ENCODE measurements at regions not wholly inside any gene's neighbourhood (a gene's known extent, or its start where the extent isn't known, plus 50 kb on each side); places are given as distances from the start of the nearest gene placed in this dataset.

DNA sequence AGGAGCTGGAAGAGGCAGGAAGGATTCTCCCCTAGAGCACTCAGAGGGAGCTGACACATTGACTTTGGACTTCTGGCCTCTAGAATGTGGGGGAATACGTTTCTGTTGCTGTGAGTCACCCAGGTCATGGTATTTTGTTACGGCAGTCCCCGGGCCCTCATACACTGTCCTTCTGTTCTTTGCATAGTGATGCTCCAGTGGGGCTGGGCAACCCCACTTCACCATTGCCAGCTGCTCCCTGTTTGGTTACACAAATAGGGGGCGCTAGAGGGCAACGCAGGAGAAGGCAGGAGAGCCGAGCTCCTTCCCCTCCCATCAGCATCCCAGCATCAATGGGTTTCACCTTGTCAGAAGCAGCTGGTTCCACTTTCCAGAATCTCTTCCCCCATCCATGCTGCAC, 257.7 kb upstream of the FOXF1 start:
- Mint-ChIP-seq H3K36me3 (ENCODE audit: low read depth) (no peaks in the 10 kb centered on the region), H3K4me1 (no peaks in the 10 kb centered on the region), H3K9me3 (peaks cover 8% of the 10 kb centered on the region), H3K27ac (no peak overlapping the region), H3K4me3 (no peak overlapping the region), H3K27me3 (ENCODE audit: insufficient read depth) (peaks cover 35% of the 10 kb centered on the region)
- peak; percentile 91 for DNase-seq
- TF ChIP-seq CTCF (conservative IDR thresholded peaks at IDR 0.05): peak; percentile 92
- peaks cover 19% of the 10 kb centered on the region for H3K27me3 ChIP-seq (ENCODE audit: control insufficient read depth, insufficient read depth, low read length, poor library complexity, severe bottlenecking)
- 29 to 38% methylated on average over 6 of the region's 6 CpGs for WGBS, 2 experiments (ENCODE audit: insufficient coverage in 1 of 2, insufficient read length in 1 of 2)
- no peaks in the 10 kb centered on the region for H3K9me3 ChIP-seq (ENCODE audit: control insufficient read depth, low read length)
- no peak overlapping the region for H3K9ac ChIP-seq (ENCODE audit: extremely low read depth, low read length, poor library complexity, severe bottlenecking)
- no peak overlapping the region for H3K27ac ChIP-seq (ENCODE audit: low read depth, low read length)
- no peaks in the 10 kb centered on the region for H3K4me1 ChIP-seq (ENCODE audit: control insufficient read depth, insufficient read depth, low read length)
- no peak overlapping the region for H3K4me3 ChIP-seq (ENCODE audit: low read length)
- no peaks in the 10 kb centered on the region for H3K36me3 ChIP-seq (ENCODE audit: control insufficient read depth, insufficient read depth, low read length)

- H3K36me3 ChIP-seq (ENCODE audit: control insufficient read depth, insufficient read depth, low read length): no peaks in the 10 kb centered on the region
- H3K27me3 Mint-ChIP-seq (ENCODE audit: insufficient read depth): peaks cover 22% of the 10 kb centered on the region
These were observed 254.4 kb upstream of the FOXF1 start for GRCh38 chr16:86255966-86256365.

DNA sequence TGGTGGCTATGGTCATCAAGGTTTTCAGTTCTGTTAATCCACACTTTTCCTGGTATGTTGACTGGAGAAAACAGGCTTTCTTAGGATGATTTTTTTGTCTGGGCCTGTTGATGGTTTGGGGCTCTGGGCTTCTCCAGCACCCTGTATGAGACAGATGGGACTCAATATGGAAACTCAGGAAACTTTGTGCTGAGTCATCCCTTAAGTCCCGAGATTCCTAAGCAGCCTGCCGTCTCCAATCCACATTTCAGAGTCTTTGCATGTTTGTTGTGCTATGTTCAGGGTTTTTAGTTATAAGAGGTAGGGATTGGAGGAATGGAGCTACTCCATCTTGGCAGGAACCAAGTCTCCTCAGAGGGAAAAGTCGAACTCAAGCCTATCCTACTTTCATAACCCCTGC, 253.3 kb upstream of the FOXF1 start:
- 80 to 89% methylated on average over 3 of the region's 3 CpGs for WGBS, 2 experiments (ENCODE audit: insufficient coverage in 1 of 2, insufficient read length in 1 of 2)
- no peak for TF ChIP-seq CTCF (conservative IDR thresholded peaks at IDR 0.05)
- peaks cover 19% of the 10 kb centered on the region for H3K9me3 Mint-ChIP-seq
- no peak overlapping the region for H3K27ac Mint-ChIP-seq
- no peaks in the 10 kb centered on the region for H3K4me1 Mint-ChIP-seq
- peaks cover under 1% of the 10 kb centered on the region for H3K27me3 ChIP-seq (ENCODE audit: control insufficient read depth, insufficient read depth, low read length, poor library complexity, severe bottlenecking)
- H3K4me1 ChIP-seq (ENCODE audit: control insufficient read depth, insufficient read depth, low read length): no peaks in the 10 kb centered on the region
- H3K4me3 Mint-ChIP-seq: no peak overlapping the region
- peak; percentile 42 for DNase-seq
- H3K27me3 Mint-ChIP-seq (ENCODE audit: insufficient read depth): peaks cover 17% of the 10 kb centered on the region
- no peak overlapping the region for H3K9ac ChIP-seq (ENCODE audit: extremely low read depth, low read length, poor library complexity, severe bottlenecking)
- H3K27ac ChIP-seq (ENCODE audit: low read depth, low read length): no peak overlapping the region
- H3K9me3 ChIP-seq (ENCODE audit: control insufficient read depth, low read length): peaks cover 13% of the 10 kb centered on the region
- no peak overlapping the region for H3K4me3 ChIP-seq (ENCODE audit: low read length)
- H3K36me3 ChIP-seq (ENCODE audit: control insufficient read depth, insufficient read depth, low read length): no peaks in the 10 kb centered on the region
- no peaks in the 10 kb centered on the region for H3K36me3 Mint-ChIP-seq (ENCODE audit: low read depth)

More at GRCh38 chr16:86255966-86256365, 254.4 kb upstream of the FOXF1 start:
- peaks cover 10% of the 10 kb centered on the region for H3K27me3 ChIP-seq (ENCODE audit: control insufficient read depth, insufficient read depth, low read length, poor library complexity, severe bottlenecking)
- no peak overlapping the region for H3K27ac ChIP-seq (ENCODE audit: low read depth, low read length)
- no peak overlapping the region for H3K9ac ChIP-seq (ENCODE audit: extremely low read depth, low read length, poor library complexity, severe bottlenecking)
- Mint-ChIP-seq H3K4me3 (no peak overlapping the region), H3K36me3 (ENCODE audit: low read depth) (no peaks in the 10 kb centered on the region), H3K27ac (no peak overlapping the region), H3K4me1 (no peaks in the 10 kb centered on the region), H3K9me3 (peaks cover 9% of the 10 kb centered on the region)
- H3K9me3 ChIP-seq (ENCODE audit: control insufficient read depth, low read length): peaks cover 4% of the 10 kb centered on the region
- no peak for DNase-seq
- H3K4me1 ChIP-seq (ENCODE audit: control insufficient read depth, insufficient read depth, low read length): no peaks in the 10 kb centered on the region
- H3K4me3 ChIP-seq (ENCODE audit: low read length): no peak overlapping the region
- no peak for TF ChIP-seq CTCF (conservative IDR thresholded peaks at IDR 0.05)

Measured in endodermal cell (in vitro differentiated cells).